Fibroblast of skin of left quadriceps (primary cell): ENCODE measurements at regions not wholly inside any gene's neighbourhood (a gene's known extent, or its start where the extent isn't known, plus 50 kb on each side); places are given as distances from the start of the nearest gene placed in this dataset.
"Not testable (repeated sequence)": the region's sequence is repeated elsewhere in the genome, so short reads cannot be mapped to it uniquely, and the experiment has no call there.

Source experiments
- DNase-seq, 2 experiments: peaks; one replicate each; pipeline ENCODE4 v3.0.0-alpha.2; 2013; ENCODE audit warnings: low read depth in 2 of 2

- no peak for DNase-seq
These were observed 52.7 kb upstream of the LARP1 start for GRCh38 chr5:154702477-154702876.

- DNase-seq, result not testable (repeated sequence)
These were observed 53.5 kb upstream of the LARP1 start for GRCh38 chr5:154701725-154702124.

GRCh38 chr5:154701181-154701580, 54.0 kb upstream of the LARP1 start:
- DNase-seq, result no peak

GRCh38 chr5:154700289-154700928, 54.8 kb upstream of the LARP1 start:
- not testable (repeated sequence) for DNase-seq

- DNase-seq, result no peak
These were observed 56.4 kb upstream of the LARP1 start for GRCh38 chr5:154698763-154699162.

- no peak for DNase-seq
These were observed 57.8 kb upstream of the LARP1 start for GRCh38 chr5:154697371-154697770.

- DNase-seq, result no peak
These were observed 58.3 kb upstream of the LARP1 start for GRCh38 chr5:154696891-154697290.

- no peak for DNase-seq
These were observed 61.0 kb upstream of the LARP1 start for GRCh38 chr5:154694159-154694558.

- DNase-seq, result no peak
These were observed 64.7 kb upstream of the LARP1 start for GRCh38 chr5:154690488-154690887.

GRCh38 chr5:154686490-154686889, 68.7 kb upstream of the LARP1 start:
- no peak for DNase-seq

- DNase-seq, result no peak
These were observed 71.9 kb upstream of the LARP1 start for GRCh38 chr5:154683101-154683880.

- DNase-seq, result no peak
These were observed 75.7 kb upstream of the LARP1 start for GRCh38 chr5:154679501-154679900.

- DNase-seq, result no peak
These were observed 77.3 kb upstream of the LARP1 start for GRCh38 chr5:154677921-154678320.

- DNase-seq, result no peak
These were observed 78.7 kb upstream of the LARP1 start for GRCh38 chr5:154676508-154676907.

- no peak for DNase-seq
These were observed 81.1 kb upstream of the LARP1 start for GRCh38 chr5:154674029-154674428.

GRCh38 chr5:154673506-154673905, 81.7 kb upstream of the LARP1 start:
- no peak for DNase-seq

- DNase-seq, result not testable (repeated sequence)
These were observed 85.3 kb upstream of the LARP1 start for GRCh38 chr5:154669913-154670312.

GRCh38 chr5:154669402-154669801, 85.8 kb upstream of the LARP1 start:
- no peak for DNase-seq

- no peak for DNase-seq
These were observed 90.3 kb upstream of the LARP1 start for GRCh38 chr5:154664869-154665268.

GRCh38 chr5:154663424-154663823, 91.8 kb upstream of the LARP1 start:
- DNase-seq, result no peak

GRCh38 chr5:154654486-154655371, 100.4 kb upstream of the LARP1 start:
- DNase-seq, result no peak

GRCh38 chr5:154653764-154654485, 101.3 kb upstream of the LARP1 start:
- DNase-seq, result no peak
